Loucy (cell line): ENCODE measurements at regions not wholly inside any gene's neighbourhood (a gene's known extent, or its start where the extent isn't known, plus 50 kb on each side); places are given as distances from the start of the nearest gene placed in this dataset.

Experiments
- H2AFZ ChIP-seq: fragments of 200-600 bp; sonication (generic); 2 replicates; pipeline ENCODE4 v1.6.0; 2016; ENCODE audit warnings: antibody characterized with exemption, mild to moderate bottlenecking, low read length, moderate library complexity
- H3F3A ChIP-seq: fragments of 200-600 bp; 2 replicates; pipeline ENCODE4 v1.6.0; 2016; ENCODE audit warnings: antibody characterized with exemption, low read depth, mild to moderate bottlenecking
- H3K27me3 ChIP-seq: fragments of 200-600 bp; sonication (generic); 2 replicates; pipeline ENCODE4 v1.6.1; 2014; ENCODE audit warnings: low read length, mild to moderate bottlenecking; ENCODE audit not compliant: insufficient read depth, poor library complexity, severe bottlenecking
- H3K36me3 ChIP-seq: fragments of 200-600 bp; sonication (generic); 2 replicates; pipeline ENCODE4 v1.6.1; 2016; ENCODE audit warnings: low read length; ENCODE audit not compliant: insufficient read depth
- H3K4me1 ChIP-seq: fragments of 200-600 bp; sonication (generic); 2 replicates; pipeline ENCODE4 v1.5.1; 2014; ENCODE audit warnings: low read length, mild to moderate bottlenecking; ENCODE audit not compliant: insufficient read depth, poor library complexity, severe bottlenecking
- H3K4me2 ChIP-seq: fragments of 200-600 bp; sonication (generic); 2 replicates; pipeline ENCODE4 v1.6.0; 2014; ENCODE audit warnings: antibody characterized with exemption, low read length, low read depth, mild to moderate bottlenecking; ENCODE audit not compliant: poor library complexity, severe bottlenecking
- H3K4me3 ChIP-seq: fragments of 200-600 bp; sonication (generic); 2 replicates; pipeline ENCODE4 v1.5.1; 2014; ENCODE audit warnings: low read length, mild to moderate bottlenecking, mixed read lengths; ENCODE audit not compliant: poor library complexity, severe bottlenecking
- H3K79me2 ChIP-seq: fragments of 200-600 bp; sonication (generic); 2 replicates; pipeline ENCODE4 v1.6.1; 2014; ENCODE audit warnings: low read length; ENCODE audit not compliant: insufficient read depth
- H3K9ac ChIP-seq: fragments of 200-600 bp; sonication (generic); 2 replicates; pipeline ENCODE4 v1.6.0; 2014; ENCODE audit warnings: mild to moderate bottlenecking, low read depth, low read length, moderate library complexity; ENCODE audit not compliant: poor library complexity, severe bottlenecking
- H3K9me2 ChIP-seq: fragments of 200-600 bp; sonication (generic); replicated peaks from 2 replicates; pipeline ENCODE4 v1.6.1; 2016; ENCODE audit warnings: low read depth, low read length, mixed read lengths
- H3K9me3 ChIP-seq: fragments of 200-600 bp; sonication (generic); 2 replicates; pipeline ENCODE4 v1.6.1; 2014; ENCODE audit warnings: mild to moderate bottlenecking, antibody characterized with exemption, low read length, low read depth; ENCODE audit not compliant: insufficient read depth
- H4K20me1 ChIP-seq: fragments of 200-600 bp; sonication (generic); 2 replicates; pipeline ENCODE4 v1.6.0; 2014; ENCODE audit warnings: antibody characterized with exemption, low read length, mild to moderate bottlenecking; ENCODE audit not compliant: insufficient read depth, poor library complexity, severe bottlenecking
- EZH2phosphoT487 ChIP-seq: fragments of 200-600 bp; IDR thresholded peaks from 2 replicates; pipeline ENCODE4 v1.6.1; 2018; ENCODE audit warnings: antibody characterized with exemption, mild to moderate bottlenecking, moderate library complexity, borderline replicate concordance
- TF ChIP-seq, protein P1 (sequence below): fragments of 200-600 bp; sonication (generic); conservative IDR thresholded peaks from 2 replicates; pipeline ENCODE4 v1.5.1; 2014; ENCODE audit warnings: mild to moderate bottlenecking, antibody characterized with exemption, low read length

DNA sequence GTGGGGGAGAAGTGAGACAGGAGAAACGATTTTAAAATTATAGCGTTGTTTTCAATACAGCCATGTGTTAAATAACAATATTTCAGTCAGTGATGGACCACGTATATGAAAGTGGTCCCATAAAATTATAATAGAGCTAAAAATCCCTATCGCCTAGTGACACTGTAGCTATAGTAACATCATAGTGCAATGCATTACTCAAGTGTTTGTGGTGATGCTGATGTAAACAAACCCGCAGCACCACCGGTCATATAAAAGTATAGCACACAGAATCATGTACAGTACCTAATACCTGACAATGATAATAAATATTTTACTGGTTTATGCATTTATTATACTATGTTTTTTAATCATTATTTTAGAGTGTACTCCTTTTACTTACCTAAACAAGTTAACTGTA is 407.4 kb upstream of the SEMA6A start:
- Histone ChIP-seq H4K20me1 (no peaks in the 10 kb centered on the region), H3K4me3 (no peak overlapping the region)
- TF ChIP-seq, protein P1, sequence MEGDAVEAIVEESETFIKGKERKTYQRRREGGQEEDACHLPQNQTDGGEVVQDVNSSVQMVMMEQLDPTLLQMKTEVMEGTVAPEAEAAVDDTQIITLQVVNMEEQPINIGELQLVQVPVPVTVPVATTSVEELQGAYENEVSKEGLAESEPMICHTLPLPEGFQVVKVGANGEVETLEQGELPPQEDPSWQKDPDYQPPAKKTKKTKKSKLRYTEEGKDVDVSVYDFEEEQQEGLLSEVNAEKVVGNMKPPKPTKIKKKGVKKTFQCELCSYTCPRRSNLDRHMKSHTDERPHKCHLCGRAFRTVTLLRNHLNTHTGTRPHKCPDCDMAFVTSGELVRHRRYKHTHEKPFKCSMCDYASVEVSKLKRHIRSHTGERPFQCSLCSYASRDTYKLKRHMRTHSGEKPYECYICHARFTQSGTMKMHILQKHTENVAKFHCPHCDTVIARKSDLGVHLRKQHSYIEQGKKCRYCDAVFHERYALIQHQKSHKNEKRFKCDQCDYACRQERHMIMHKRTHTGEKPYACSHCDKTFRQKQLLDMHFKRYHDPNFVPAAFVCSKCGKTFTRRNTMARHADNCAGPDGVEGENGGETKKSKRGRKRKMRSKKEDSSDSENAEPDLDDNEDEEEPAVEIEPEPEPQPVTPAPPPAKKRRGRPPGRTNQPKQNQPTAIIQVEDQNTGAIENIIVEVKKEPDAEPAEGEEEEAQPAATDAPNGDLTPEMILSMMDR: no peak
- no peak for TF ChIP-seq EZH2phosphoT487

DNA sequence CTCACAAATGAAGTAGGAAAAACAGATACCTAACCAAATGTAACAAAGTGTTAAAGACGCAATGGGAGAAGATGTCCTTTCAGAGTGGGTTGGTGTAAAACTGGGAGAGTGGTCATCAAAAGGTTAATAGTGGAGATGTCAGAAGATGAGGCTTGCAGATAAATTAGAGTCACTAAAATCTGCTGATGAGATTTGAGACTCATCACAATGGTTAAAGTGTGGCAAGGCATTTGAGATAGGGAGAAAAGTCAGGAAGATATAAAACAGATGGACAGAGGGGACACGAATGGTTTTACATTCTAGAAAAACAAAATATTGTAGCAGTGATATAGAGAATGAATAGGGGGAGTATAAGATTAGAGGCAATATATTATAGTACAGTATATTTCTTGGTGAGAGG is 406.0 kb upstream of the SEMA6A start:
- H3K27me3 ChIP-seq: no peaks in the 10 kb centered on the region
- no peaks in the 10 kb centered on the region for H3K9me3 ChIP-seq
- H3K9ac ChIP-seq: no peak overlapping the region
- H3K36me3 ChIP-seq: no peaks in the 10 kb centered on the region
- H3K79me2 ChIP-seq: no peaks in the 10 kb centered on the region
- H2AFZ ChIP-seq: no peak overlapping the region
- no peak for TF ChIP-seq EZH2phosphoT487
- TF ChIP-seq, protein P1: no peak
- no peaks in the 10 kb centered on the region for H3F3A ChIP-seq
- H3K4me3 ChIP-seq: no peak overlapping the region
- no peak overlapping the region for H3K4me2 ChIP-seq
- H3K9me2 ChIP-seq: no peaks in the 10 kb centered on the region
- H3K4me1 ChIP-seq: no peaks in the 10 kb centered on the region
- no peaks in the 10 kb centered on the region for H4K20me1 ChIP-seq

More for the DNA sequence above, 407.4 kb upstream of the SEMA6A start:
- Histone ChIP-seq H3K27me3 (no peaks in the 10 kb centered on the region), H3K9me2 (no peaks in the 10 kb centered on the region), H3K36me3 (no peaks in the 10 kb centered on the region), H3K4me1 (no peaks in the 10 kb centered on the region), H3K9me3 (no peaks in the 10 kb centered on the region), H3F3A (no peaks in the 10 kb centered on the region), H2AFZ (no peak overlapping the region), H3K9ac (no peak overlapping the region), H3K4me2 (no peak overlapping the region), H3K79me2 (no peaks in the 10 kb centered on the region)

DNA sequence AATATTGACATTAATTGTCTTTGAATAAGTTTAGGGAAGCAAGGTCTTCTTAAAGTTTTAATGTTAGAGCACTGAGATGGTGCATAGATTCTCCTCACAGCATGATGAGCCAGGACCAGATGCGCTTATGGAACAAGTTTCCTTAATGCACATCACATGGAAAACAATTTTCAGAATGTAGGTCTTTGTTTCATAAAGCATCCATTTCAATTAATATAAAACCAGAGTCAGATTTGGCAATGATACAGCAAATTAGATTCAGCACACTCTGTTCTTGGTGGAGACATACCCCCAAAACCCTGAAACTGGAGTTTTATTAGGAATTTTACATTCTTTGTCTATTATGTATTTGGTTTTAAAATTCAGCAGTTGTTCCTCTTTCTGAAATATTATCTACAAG is 402.1 kb upstream of the SEMA6A start:
- TF ChIP-seq EZH2phosphoT487: no peak
- TF ChIP-seq, protein P1: no peak
- Histone ChIP-seq H3K4me3 (no peak overlapping the region), H3K9me3 (no peaks in the 10 kb centered on the region), H2AFZ (no peak overlapping the region), H3K36me3 (no peaks in the 10 kb centered on the region), H3K4me1 (no peaks in the 10 kb centered on the region), H3K9me2 (no peaks in the 10 kb centered on the region), H3K4me2 (no peak overlapping the region), H3K9ac (no peak overlapping the region), H3K79me2 (no peaks in the 10 kb centered on the region), H3K27me3 (no peaks in the 10 kb centered on the region), H3F3A (no peaks in the 10 kb centered on the region), H4K20me1 (no peaks in the 10 kb centered on the region)
